GM12874 (cell line): ENCODE measurements at regions not wholly inside any gene's neighbourhood (a gene's known extent, or its start where the extent isn't known, plus 50 kb on each side); places are given as distances from the start of the nearest gene placed in this dataset.

ENCODE experiments used
- CTCF ChIP-seq: IDR thresholded peaks from 2 replicates; pipeline ENCODE4 v1.5.1; 2011; ENCODE audit warnings: low read depth, mild to moderate bottlenecking, control low read depth, low read length, moderate library complexity; ENCODE audit not compliant: insufficient read depth

DNA sequence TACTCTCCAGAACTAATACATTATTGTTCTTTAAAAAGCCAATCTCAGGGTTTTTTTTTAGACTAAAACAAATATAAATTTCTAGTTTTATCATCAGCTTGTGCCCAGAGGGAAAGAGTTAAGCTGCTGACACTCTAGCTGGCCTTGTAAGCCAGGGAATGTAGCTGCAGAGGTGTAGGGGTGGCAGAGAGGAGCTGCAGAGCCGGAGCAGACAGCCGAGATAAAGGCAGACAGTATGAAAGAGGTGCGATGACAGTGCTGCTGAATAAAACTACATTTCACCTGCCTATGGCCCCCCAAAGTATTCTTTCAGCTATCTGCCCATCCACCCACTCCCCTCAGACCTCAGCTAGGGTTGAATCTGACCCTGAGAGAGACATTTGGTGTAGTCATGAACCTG, 653.7 kb upstream of the ZWINT start:
- TF ChIP-seq CTCF, result no peak

DNA sequence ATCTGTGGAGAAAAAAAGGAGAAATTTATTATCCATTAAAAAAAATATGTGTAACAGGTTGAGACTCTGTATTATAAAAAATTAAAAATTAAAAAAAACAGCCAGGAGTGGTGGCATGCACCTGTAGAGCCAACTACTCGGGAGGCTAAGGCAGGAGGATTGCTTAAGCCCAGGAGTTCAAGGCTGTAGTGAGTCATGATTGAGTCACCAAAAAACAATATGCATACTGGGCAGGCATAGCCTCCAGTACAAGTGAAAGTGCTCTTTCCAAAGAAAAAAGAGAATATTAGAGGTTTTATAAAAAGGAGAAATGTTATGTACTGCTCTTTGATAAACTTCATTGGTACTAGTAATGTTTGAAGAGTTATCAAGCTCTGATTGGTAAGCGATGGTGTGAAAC, 647.1 kb upstream of the ZWINT start:
- TF ChIP-seq CTCF, result no peak

GRCh38 chr10:56991591-56992069, 630.6 kb upstream of the ZWINT start:
- no peak for TF ChIP-seq CTCF

- TF ChIP-seq CTCF, result no peak
Measured at GRCh38 chr10:56975513-56975912, 614.5 kb upstream of the ZWINT start.

DNA sequence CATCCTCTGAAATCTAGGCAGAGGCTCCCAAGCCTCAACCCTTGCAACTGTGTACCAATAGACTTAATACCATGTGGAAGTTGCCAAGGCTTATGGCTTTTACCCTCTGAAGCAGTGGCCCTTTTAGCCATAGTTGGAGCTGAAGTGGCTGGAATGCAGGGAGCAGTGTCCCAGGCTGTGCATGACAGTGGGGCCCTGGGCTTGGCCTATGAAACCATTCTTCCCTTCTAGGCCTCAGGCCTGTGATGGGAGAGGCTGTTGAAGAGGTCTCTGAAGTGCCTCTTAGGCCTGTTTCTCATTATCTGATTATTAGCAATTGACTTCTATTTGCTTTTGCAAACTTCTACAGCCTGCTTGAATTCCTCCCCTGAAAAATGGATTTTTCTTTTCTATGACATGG, 612.7 kb upstream of the ZWINT start:
- TF ChIP-seq CTCF, result no peak

DNA sequence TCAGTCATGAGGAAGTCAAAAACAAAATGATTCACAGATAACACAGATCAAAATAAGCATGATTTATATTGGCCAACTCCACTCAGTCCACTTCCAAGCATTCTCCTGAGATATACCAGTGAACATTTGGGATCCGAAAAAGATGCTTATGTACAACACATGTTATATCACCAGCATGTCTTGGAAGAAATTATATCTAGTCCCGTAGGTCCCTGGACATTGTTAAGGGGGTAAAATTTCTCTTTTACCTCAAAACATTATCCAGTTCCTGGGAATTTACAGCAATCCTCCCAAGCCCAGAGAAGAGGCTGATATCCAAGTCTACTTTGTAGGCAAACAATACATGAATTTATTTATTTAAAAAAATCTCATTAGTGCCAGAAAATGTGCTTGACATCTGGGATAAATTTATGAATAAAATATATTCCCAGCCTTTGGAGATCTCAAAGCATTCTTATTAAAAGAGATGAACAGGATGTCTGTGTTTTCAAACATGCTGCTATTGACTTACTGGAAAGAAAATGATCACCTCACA, 582.2 kb upstream of the ZWINT start:
- no peak for TF ChIP-seq CTCF

- TF ChIP-seq CTCF, result no peak
Measured at GRCh38 chr10:56934515-56934914, 573.5 kb upstream of the ZWINT start.
